Activated CD4-positive, alpha-beta T cell treated with anti-CD3 and anti-CD28 coated beads, Interleukin-2, Interleukin-4, amounts not matched to agents 100 ng/mL and 50 ng/mL, durations not matched to agents 16 hours and 8 hours (primary cell): ENCODE measurements at regions not wholly inside any gene's neighbourhood (a gene's known extent, or its start where the extent isn't known, plus 50 kb on each side); places are given as distances from the start of the nearest gene placed in this dataset.

Experiments used
- DNase-seq: peaks from one replicate; pipeline ENCODE4 v3.0.0-alpha.2; 2020; ENCODE audit warnings: low spot score

DNA sequence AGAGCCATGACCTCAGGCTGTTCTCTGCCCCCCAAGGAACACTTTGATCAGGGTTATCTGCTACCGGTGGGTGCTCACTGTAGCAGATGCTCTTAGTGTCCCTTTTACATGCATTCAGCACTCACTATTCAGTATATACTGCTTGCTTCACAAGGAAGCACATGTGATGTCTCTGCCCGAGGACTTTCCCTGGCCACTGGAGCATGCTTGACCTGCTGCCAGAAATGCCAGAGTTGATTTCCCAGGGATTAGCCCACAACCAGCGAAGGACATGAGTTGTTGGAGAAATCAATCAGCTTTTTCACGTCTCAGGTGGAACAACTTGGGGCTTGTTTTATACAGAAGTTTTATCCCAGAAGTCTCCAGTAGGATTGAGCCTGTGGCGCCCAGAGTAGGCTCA, 51.2 kb upstream of the RPS6KA3 start:
- DNase-seq, result no peak
